ENCODE measurements at regions not wholly inside any gene's neighbourhood (a gene's known extent, or its start where the extent isn't known, plus 50 kb on each side); places are given as distances from the start of the nearest gene placed in this dataset.
"Not testable (repeated sequence)": the region's sequence is repeated elsewhere in the genome, so short reads cannot be mapped to it uniquely, and the experiment has no call there.

DNA sequence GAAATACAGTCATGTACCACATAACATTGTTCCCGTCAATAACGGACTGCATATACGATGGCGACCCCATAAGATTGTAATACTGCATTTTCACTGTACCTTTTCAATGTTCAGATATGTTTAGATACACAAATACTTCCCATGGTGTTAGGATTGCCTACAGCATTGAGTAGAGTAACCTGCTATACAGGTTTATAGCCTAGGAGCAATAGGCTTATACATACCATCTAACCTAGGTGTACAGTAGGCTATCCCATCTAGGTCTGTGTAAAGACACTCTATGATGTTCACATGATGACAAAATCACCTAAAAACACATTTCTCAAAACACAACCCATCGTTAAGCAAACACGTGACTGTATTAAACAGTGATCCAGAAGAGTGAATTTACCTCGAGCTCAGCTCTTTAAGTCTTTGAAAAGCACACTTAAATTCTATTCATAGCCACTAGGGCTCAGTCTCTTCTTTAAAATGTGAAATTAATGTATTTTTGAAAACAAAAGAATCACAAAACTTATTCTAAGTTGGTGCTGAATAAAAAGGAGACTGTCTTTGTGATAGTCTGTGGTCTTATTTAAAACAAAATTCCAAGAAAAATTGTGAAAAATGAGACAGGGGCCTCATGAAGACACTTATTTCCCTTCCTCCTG is 239.1 kb upstream of the ARID2 start:
- no peak for DNase-seq

DNA sequence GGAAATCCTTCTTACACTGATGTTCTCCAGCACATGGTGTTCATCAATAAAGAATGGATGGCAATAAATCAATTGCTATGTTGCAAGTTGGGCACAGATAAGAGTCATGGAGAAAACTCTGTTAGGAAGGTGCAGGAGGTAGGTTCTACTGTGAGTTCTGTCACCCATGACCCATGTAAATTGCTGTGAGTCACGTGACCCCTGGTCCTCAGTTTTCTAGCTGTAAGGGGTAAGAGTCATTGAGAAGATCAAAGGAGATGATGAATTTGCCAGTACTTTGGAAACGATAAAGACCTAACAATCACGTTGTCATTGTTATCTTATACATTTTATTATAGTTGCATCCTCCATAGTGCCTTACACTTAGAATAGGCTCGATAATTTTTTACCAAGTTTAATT is 235.2 kb upstream of the ARID2 start:
- DNase-seq = no peak

DNA sequence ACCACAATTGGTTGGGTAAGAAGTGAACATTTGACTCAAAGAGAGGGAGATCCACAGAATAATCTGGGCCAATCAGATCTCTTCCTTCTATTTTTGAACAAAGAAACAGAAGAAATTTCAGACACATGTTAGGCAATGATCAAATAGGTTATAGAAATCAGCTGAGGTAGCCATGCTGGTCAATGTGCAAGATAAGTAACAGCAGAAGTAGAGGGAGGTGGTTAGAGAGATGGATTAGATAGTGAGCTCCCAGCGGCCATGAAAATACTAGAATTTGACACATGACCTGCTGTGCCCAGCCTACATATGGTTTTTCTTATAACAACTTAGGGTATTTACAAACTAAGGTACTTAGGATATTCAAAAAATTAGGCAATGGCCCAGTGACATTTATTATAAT is 230.9 kb upstream of the ARID2 start:
- no peak for DNase-seq

DNA sequence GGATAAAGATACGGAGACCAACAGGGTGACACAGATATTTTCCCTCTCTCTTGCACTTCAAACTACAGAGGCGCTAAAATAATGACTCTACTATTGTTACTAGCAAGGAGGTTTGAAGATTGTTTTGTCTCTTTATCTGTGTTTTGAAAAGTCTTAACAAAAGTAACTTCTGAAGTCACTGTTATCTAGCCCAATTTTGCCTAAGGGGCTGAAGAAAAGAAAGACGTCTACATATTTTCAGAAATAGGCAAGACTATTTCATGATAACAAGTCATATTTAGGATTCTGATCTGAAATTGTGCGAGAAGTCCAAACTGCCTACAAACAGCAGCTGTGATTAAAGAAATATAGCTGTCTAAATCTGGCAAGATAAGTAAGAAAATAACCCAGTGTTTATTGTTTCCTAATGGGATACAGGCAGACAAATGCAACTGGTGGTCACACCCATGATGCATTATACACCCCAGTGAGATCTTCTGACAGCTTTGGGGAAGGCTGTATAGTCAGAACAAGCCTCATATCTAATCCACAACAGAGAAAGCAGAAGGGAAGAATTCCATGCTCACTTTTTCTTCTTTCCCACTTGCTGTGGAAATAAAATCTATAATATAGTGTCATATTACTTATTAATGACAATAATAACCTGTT is 226.9 kb upstream of the ARID2 start:
- DNase-seq = no peak

DNA sequence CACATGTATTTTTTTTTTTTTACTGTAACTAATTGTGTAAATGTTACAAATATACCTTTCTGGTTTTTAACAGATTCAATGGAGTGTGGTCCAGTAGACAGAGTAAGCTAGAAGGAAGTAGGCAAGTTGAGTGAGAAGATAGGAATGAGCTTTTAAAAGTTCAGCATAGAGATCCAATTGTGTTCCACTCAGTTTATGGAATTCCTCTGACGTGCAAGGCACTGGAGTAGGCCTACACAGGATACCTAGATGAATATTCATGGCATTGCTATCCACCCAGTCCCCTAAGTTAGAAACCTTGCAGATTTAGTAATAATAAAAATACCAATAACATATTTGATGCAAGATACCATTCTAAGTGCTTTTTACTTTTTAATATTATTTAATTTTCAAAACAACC is 225.6 kb upstream of the ARID2 start:
- no peak for DNase-seq

DNA sequence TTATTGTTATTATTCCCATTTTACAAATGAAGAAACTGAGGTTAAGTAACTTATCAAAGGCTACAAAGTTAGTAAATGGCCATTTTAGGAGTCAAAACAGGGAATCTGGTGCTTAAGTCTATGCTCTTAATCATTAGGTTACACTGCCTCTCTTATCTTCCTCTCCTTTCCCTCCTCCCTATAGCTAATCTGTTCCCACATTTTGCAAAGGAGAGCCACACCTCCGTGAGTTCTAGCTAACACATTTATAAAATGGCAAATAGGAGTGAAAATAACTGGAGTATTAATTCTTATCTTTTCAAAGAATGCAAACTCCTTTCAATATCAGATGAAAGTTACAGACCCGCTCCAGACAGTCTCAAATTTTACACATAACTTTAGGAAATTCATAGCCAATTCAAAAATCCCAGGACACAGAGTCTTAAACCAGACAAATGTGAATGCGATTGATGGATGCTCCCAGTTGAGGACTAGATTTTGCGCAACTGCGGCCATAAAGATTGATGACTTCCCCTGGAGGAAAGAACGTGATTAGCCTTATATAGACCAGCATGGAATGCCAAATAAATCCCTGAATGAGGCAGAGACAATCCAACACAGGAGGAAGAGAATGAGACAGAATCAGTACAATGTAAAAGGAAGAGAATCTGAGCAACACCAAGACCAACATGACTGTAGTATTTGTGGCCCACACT is 225.0 kb upstream of the ARID2 start:
- DNase-seq = no peak

DNA sequence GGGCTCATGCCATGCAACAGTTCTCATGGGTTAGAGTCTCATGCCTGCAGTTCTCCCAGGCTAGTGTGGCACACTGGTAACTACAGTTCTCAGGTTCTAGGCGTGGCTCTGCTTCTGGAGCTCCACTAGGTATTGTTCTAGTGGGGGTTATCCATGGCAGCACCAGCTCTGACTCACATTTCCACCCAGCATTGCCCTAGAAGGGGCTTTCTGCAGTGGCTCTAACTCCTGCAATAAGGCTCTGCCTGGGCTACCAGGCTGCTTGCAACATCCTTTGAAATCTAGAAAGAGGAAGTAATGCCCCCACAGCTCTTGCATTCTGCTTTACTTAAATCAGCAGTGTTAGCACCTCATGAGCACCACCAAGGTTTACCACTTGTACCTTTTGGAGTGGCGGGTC is 220.3 kb upstream of the ARID2 start:
- no peak for DNase-seq

DNA sequence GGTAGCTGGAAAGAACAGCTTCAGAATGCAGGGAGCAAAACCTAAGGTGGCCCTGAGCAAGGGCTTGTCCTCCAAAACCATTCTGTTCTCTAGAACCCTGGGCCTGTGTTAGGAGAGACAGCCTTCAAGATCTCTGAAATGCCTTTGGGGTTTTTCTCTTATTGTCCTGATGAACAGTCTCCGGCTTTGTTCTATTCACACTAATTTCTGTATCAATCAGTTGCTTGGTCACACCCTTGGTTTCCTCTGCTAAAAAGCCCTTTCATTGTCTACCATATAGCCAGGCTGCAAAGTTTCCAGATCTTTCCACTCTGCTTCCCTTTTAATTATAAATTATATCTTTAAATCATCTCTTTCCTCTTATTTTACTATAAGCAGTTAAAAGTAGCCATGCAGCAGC is 219.9 kb upstream of the ARID2 start:
- DNase-seq = no peak

DNA sequence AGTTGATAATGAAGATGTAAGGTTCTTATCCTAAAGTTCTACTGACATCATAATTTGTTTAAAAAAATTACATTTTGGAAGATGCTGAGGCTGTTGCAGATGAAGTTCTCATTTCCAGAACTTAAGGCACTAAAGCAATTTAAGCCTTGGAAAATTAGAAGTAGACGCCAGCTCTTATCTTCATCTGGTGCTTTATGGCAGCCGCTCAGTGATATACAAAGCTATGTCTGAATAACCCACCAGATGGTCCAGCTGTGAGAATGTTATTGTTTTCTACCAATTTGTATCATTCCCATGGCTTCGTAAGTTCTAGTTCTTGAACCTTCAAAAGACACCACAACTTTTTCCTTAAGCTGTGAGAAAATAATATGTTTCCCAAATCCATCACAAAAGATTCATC is 212.1 kb upstream of the ARID2 start:
- no peak for DNase-seq

DNA sequence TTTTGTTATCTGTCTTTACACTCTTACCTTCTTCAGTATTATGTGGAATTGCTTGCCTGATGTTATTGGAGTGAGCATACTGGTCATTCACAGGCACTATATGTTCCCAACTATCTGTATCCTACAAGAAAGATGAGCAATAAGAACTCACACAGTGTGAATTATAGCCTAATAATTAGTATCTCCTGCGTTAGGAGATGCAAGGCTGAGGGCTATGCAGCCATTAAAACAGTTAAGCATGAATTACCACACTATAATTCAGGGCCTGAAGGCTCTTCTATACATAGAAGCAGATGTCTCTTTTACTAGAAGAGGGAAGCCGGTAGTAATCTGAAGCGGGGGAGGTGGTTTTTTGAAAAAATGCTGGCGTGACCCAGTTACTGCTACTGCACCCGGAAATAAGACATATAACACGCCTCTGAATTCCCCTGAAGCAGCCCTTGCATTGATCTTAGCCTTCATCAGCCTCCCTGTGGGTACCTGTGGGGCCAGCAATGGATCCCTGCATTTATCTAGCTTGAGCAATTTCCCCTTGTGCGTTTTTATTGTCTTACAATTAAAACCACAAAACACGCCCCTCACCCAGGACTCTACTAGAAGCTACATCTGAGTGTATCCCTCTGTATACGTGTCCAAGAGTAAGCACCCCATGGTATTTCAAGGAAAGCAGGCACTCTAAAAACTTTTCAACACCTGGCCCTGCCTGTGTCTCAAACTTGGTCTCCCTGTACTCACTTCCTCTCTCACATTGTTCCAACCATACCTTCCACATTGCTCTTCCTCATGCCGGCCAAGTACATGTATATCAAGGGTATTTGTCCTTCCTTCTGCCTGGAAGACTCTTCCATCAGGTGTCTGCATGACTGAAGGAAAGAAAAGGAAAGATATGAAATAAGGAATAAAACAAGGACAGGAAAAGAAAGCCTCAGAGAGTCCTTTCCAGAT is 210.9 kb upstream of the ARID2 start:
- DNase-seq = no peak

DNA sequence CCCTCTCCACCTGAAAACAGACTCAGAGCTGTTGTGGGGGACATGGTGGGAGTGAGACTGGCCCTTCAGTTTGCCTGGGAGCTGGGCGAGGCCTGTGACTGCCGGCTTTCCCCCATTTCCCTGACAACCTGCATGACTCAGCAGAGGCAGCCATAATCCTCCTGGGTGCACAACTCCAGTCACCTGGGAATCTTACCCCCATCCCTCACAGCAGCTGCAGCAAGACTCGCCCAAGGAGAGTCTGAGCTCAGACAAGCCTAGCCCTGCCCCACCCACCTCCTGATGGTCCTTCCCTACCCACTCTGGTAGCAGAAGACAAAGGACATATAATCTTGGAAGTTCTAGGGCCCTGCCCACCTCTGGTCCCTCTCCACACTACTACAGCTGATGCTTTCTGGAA is 207.3 kb upstream of the ARID2 start:
- DNase-seq = no peak

DNA sequence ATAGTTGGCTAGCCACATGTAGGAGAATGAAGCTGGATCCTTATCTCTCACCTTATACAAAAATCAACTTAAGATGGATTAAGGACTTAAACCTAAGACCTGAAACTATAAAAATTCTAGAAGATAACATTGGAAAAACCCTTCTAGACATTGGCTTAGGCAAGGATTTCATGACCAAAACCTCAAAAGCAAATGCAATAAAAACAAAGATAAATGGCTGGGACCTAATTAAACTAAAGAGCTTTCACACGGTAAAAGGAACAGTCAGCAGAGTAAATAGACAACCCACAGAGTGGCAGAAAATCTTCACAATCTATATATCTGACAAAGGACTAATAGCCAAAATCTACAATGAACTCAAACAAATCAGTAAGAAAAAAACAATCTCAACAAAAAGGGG is 202.7 kb upstream of the ARID2 start:
- DNase-seq = not testable (repeated sequence)

DNA sequence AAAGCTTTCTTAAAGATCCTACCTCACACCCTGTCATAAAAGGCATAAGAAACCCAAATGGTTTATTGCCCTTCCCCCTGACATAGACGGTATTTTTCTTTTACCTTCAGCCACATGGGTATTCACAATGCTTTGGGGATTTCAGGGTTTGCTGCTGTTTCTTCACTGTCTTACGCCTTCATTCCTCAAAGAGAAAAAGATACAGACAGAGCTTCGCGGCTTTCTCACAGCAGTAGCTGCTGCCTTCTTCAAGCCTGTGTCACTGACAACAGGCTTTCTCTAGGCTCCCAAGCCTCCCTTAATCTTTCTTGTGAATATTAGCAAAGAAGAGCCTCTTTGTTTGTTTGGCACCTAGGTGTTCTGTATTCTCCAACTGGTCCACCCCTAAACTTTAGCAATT is 197.4 kb upstream of the ARID2 start:
- DNase-seq = no peak

DNA sequence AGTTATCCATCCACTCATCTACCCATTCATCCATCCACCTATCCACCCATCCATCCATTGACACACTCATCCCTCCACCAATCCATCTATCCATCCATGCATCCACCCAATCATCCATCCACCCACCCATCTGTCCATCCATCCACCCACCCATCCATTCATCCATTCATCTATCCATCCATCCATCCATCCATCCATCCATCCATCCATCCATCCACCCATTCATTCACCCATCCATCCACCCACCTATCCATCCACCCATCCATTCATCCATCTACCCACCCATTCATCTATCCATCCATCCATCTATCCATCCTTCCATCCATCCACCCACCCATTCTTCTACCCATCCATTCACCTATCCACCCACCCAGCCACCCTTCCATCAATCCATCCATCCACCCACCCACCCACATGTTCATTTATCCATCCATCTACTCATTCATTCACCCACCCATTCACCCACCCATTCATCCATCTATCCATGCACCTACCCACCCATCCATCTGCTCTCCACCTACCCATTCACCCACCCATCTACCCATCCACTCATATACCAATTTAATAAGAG is 193.8 kb upstream of the ARID2 start:
- no peak for DNase-seq

DNA sequence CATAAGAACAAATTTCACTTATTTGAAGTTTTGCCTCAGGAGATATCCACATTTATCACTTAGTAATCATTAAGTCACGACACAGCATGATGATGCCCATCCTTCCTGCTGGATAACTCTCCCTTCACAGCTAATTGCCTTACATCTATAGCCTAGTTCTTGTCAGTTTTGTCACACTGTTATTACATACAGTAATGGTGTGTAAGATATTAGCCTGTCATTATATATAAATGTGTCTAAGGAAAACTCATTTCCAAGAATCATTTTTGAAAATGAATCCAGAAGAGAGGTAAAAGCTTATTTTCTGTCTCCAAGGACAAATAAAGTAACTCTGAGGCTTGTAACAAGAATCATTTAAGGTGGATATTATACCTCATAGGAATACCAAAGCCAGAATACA is 193.2 kb upstream of the ARID2 start:
- DNase-seq = no peak

DNA sequence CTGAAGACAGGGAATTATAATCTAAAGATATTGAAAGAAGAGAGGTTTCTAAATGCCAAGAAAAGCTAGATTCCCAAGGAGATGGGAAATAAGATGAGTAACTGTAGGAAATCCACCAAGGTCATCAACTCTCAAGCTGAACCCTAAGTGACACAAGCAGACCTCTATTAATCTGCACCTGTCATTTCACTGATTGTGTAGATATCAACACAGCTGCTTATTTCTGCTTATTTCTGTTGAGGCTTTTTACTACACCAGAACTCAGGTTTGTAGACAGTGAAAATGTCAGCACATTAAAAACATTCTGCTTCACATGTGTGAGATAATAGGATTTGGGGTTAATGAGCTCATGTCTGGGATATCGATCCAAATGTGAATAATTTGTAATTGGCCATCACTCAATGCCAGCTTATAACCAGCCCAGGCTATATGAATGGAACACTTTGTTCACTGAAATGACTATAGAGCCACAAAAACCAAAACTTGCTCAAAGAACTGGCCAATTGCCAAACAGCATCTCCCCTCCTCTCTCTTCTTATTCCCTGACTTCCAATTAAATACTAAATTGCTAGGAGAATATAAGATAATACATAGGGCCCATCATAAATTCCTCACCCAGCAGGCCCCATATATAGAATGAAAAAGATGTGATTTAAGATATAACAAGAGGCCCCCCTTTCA is 188.7 kb upstream of the ARID2 start:
- no peak for DNase-seq

DNA sequence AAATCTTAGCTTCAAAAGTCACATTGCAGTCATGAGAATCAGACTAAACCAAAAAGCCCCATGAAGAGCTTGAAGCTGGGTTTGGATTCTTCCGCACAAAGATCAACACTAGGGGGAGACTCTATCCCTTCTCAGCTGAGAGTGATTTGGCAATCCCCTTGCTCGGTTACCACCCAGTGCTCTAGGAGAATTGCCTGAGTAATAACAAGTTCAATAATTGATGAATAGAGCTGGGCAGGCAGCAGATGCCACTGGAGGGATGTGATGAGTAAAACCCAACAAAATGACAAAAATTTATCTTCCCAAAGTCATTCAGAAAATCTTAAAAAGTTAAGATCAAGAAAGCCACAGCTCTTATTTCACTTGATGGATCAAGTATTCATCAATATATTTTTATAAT is 185.6 kb upstream of the ARID2 start:
- peak; percentile 28 to 56 for DNase-seq

DNA sequence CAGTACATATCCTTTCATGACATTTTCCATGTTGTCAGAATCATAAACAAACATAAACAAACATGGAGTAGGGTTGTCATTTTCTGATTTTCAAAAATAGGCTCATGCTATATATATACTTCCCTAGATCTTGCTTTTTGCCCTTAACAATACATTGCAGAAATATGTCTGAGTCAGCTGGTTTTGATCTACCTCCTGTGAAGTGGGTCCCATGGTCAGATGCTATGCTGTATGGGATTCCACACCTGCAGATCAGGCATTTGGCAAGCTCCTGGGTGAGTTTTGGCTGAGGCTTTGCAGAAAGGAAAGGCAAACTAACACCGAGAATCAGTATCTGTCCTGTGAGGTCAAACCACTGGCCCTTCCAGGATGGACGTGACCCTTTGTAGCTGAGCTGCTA is 183.0 kb upstream of the ARID2 start:
- DNase-seq = no peak

DNA sequence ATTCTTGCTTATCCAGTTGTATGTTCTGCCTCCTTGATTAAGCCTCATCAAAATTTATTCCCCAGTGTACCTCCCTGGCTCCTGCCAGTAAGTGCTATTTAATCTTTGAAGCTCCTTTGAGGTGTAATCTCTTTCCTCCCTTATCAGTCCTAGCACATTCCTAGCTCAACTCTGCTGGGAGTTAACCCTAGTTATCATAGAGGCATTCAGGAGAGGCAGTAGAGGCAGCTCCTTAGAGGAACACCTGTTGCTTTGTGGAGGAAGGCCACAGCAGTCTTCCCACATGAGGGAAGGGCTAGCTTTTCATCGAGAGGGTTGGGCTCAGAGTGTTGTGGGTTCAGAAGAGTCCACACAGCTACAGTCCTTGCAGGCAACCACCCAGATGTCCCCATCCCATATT is 182.4 kb upstream of the ARID2 start:
- no peak for DNase-seq

DNA sequence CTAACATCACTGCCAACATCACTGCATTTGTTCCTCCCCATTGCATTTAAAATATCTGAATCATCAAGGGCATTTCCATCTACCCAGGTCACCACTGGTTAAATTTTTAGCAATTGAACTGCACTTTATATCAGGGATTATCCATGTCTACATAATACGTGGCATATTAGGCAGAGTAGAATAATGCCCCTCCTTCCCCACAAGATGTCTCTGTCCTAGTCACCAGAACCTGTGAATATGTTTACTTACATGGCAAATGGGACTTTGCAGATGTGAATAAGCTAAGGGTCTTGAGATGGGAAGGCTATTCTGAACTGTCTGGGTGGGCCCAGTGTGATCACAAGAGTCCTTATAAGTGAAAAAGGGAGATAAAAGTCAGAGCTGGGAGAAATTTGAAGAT is 181.7 kb upstream of the ARID2 start:
- no peak for DNase-seq

DNA sequence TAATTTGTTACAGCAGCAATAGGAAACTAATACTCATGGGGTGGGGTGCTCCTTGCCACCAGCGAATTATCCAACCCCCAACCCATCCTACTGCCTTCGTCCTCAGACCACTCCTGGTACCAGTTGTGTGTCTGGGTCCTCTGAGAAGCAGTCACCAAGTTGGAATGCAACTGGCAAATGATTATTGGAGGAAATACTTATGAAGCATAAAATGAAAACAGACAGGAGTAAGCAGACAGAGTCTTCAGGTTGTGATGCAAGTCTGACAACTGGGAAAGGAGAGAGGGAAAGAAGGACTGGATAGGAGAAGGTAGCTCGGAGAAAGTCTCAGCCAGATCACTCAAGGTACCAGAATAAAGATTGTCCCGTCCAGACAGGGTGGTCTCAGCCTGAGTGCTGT is 181.1 kb upstream of the ARID2 start:
- DNase-seq = no peak

DNA sequence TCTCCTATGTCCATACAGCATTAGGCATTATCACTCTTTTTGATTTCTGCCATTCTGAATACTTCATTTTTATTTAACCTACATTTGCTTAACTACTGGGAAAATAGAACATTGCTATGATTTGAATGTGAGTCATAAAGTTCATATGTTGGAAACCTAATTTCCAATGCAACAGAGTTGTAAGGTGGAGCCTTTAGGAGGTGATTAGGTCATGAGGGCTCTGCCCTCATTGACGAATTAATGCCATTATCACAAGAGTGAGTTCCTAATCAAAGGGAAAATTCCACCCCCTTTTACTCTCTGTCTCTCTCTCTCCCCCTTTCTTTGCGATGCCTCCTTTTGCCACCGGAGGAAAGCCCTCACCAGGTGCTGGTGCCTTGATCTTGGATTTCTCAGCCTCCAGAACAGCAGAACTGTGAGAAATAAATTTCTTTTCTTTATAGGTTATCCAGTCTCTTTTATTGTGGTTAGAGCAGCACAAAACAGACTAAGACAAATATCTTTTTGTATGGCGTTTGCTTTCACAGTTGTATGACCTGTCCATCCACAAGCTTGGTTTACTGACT is 180.1 kb upstream of the ARID2 start:
- no peak for DNase-seq
